ENCODE measurements at regions not wholly inside any gene's neighbourhood (a gene's known extent, or its start where the extent isn't known, plus 50 kb on each side); places are given as distances from the start of the nearest gene placed in this dataset.

GRCh38 chr6:143621876-143622605 lies 55.7 kb upstream of the PHACTR2 start:
- DNase-seq = no peak

GRCh38 chr6:143621159-143621873 lies 56.4 kb upstream of the PHACTR2 start:
- no peak for DNase-seq

GRCh38 chr6:143620447-143620846 lies 57.3 kb upstream of the PHACTR2 start:
- DNase-seq = no peak

DNA sequence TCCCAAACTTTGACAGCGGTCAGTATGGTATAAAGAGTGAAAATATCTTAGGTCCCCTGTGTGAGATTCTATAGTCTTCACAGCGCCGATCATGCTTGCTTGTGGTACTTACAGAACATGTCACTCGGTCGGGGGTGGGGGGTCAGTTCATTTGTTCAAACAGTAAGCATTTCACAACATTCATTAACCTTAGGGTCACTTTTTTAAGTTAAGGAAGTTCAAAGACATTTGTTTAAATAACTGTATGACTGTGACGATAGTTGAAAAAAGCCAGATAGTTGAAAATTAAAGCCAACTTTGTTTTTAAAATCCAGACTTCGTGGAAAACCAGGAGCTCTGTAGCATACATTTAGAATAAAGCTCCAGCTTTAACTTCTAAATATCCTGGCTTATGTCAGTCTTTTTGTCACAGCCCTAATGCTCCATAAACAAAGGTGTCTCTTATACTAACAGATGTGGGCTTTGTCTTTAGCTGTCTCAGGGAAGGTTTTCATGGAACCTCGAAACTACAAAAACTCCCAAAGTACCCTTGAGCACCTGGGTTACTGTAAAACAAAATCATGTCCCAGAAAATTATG lies 57.9 kb upstream of the PHACTR2 start:
- DNase-seq = no peak

DNA sequence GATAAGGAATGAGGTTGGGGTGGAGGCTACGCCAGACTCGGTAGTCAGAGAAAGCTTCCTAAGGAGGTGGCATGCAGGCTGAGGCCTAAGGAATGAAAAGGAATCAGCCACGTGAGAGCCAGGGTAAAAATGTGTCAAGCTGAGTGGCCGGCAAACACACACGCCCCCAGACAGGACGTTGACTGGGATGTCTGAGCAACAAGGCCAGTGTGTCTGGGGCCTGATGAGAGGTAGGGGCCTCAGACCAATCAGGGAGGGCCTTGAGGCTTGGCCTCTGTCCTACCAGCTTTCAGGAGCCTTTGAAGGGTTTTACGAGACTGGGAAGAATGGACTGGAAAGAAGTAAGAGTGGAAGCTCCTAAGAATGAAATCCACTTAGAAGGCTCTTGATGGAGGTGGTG lies 61.0 kb upstream of the PHACTR2 start:
- no peak for DNase-seq

DNA sequence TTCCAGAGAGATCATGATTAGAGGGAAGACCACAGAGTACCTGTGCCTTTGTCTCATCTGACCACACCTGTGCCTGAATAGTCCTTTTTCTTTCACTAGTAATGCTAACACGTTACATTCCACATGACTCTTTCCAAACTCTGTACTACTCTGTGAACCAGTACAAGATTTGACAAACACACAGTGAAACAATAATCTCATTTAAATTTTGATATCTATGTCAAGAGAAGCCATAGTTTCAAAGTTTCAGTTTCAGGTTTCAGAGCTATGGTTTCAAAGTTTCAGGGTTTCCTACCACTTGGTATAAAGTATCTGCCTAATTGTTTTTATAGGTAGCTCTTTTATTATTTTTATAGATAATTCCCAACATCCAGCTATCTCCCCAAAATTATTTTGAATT lies 62.0 kb upstream of the PHACTR2 start:
- no peak for DNase-seq

DNA sequence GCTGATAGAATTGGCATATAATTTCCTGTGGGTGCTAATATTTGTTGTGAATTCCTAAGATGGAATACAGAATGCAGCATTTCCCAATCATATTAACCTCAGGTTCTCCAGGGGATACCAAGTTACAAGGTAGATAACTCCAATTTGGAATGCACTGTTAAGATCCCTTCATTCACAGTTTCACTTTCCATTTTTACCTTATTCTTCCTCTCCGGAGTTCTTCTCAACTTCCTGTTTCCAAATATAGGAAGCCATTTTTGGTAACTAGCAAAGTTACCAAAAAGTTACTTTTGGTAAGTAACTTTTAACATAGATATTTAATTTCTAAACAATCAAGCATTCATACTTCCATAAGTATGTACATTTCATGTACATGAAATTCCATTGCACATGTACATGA lies 63.5 kb upstream of the PHACTR2 start:
- DNase-seq = no peak

GRCh38 chr6:143613749-143614148 lies 64.0 kb upstream of the PHACTR2 start:
- DNase-seq = no peak

DNA sequence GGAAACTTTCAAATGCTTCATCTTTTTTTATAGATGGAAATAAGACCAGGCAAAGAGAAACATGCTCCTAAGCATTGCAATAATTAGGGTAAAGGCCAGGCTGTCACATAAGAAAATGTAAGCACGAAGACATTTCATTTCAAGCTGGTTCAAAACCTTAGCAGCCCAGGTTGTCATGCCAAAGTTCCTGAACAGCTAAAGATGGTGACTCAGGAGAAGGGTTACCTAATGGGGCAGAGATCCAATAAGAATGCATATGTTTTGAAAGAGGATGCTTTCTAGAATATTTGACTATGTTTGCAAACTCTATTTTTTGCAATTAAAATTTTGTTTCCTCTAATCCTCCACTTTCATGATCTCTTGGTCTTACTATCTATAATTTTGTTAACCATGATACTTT lies 65.6 kb upstream of the PHACTR2 start:
- DNase-seq = no peak

DNA sequence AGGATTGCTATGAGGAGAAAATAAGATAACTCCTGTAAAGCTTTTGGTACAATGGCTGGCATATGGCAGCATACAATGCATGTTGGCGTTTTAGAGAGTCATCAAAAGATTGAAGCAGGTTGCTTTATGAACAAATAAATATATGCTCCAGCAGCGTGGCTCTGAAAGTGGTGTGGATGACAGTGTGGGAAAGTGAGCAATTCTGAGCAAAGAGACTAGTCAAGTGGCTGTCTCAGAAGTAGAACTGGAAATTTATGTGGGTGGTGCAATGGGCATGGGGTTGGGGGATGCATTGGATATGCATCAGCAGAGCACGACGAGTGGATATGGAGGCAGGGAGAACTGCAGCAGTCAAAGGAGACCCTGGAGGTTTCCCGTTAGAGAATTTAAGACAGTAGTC lies 66.2 kb upstream of the PHACTR2 start:
- DNase-seq = no peak

DNA sequence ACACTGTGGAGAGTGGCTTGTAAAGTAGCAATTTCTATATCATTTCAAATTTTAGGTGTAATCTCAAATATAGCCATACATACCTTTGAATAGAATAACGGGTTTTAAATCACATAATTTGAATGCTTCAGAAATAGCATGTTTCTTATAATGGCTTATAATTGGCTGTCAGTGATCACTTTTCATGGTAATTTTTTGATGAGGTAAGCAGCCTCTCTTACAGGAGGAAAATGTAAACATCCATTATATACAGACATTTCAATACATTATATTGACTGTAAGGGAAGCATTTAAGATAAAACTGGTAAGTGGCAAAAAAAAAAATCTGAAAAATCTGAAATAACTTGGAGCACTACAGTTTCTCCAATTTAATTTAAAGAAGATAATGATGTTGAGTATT lies 67.8 kb upstream of the PHACTR2 start:
- no peak for DNase-seq

- DNase-seq = no peak
Observed at GRCh38 chr6:143609501-143609900, 68.3 kb upstream of the PHACTR2 start.

- DNase-seq = no peak
Observed at GRCh38 chr6:143608906-143609305, 68.9 kb upstream of the PHACTR2 start.

- DNase-seq = no peak
Observed at GRCh38 chr6:143607974-143608373, 69.8 kb upstream of the PHACTR2 start.

- no peak for DNase-seq
Observed at GRCh38 chr6:143607168-143607567, 70.6 kb upstream of the PHACTR2 start.

DNA sequence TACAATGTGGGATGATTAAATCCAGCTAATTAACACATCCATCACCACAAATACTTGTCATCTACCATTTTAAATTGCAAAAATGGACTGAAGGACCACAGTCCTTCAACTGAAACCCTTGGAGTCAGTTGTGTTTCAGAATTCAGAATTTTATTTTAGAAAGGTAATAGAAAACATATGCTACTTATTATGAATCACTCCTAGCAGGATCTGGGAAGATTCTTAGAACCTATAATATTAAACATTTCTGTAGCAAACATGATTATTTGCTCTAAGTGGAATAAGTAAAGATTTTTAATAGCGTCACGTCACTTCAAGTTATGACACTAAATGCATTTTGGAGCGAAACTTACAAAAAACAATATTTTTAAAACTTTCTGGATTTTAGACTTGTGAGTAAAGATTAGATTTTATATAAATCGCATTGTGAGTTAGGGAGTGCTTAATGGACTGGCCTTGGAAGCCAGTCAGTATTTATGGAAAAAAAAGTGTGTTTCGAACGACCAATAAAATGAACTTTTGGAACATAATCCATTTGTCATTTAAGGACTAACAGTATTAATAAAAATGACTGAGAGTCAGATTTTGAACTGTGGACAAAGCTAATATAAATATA lies 71.8 kb upstream of the PHACTR2 start:
- DNase-seq = no peak

- no peak for DNase-seq
Observed at GRCh38 chr6:143603455-143603854, 74.3 kb upstream of the PHACTR2 start.

DNA sequence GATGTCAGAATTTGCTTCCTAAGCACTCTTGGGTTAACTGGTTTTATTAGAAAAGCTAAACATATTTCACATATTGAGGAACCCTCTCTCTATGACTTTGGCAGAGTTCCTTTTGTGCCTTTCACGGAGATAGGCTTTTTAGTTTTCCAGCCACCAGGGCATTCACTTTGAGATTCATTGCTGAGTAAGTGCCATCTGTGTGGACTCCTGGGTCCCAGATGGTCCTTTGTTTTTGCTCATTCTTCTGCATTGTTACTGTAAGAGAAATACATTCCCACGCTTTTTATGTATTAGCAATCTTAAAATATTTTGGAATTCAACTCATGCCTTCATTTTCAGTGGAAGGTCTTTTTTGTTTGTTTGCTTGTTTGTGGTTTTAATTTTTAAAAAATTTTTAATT lies 76.3 kb upstream of the PHACTR2 start:
- no peak for DNase-seq

DNA sequence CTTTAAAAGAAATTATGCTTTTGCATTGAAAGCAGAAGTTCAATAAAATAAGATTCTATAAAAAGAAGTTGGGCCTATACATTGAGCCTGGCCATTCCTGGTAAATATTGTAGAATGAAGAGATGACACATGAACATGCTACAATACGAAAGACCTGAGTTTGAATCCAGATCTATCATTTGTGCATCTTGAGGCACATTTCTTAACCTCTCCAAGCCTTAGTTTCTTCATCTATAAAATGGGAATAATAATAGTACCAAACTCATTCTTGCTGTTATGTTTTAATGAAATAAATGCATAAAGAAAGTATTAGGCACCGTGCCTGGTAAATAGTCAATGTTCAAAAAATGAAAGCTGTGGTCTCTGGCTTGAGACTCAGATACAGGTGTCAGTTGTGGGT lies 76.9 kb upstream of the PHACTR2 start:
- DNase-seq = no peak

- no peak for DNase-seq
Observed at GRCh38 chr6:143598466-143599080, 79.2 kb upstream of the PHACTR2 start.

DNA sequence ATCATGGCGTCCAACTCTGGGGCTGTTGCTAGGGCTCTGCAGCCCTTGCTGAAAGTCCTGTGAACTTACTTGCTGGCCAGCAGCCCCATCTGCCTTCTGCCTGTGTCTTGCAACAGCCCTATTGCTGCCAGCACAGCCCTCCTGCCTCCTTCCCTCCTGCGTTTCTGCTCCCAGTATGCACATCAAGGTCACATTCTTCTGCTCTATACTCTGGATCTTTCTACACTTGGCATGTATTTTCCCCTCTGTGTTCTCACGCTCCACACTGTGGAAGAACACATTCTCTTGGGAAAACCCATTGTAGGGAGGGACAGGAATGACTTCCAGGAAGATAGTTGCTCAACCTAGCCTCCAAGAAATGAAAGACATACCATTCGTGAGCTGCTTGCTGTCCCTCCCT lies 80.9 kb upstream of the PHACTR2 start:
- DNase-seq = no peak

DNA sequence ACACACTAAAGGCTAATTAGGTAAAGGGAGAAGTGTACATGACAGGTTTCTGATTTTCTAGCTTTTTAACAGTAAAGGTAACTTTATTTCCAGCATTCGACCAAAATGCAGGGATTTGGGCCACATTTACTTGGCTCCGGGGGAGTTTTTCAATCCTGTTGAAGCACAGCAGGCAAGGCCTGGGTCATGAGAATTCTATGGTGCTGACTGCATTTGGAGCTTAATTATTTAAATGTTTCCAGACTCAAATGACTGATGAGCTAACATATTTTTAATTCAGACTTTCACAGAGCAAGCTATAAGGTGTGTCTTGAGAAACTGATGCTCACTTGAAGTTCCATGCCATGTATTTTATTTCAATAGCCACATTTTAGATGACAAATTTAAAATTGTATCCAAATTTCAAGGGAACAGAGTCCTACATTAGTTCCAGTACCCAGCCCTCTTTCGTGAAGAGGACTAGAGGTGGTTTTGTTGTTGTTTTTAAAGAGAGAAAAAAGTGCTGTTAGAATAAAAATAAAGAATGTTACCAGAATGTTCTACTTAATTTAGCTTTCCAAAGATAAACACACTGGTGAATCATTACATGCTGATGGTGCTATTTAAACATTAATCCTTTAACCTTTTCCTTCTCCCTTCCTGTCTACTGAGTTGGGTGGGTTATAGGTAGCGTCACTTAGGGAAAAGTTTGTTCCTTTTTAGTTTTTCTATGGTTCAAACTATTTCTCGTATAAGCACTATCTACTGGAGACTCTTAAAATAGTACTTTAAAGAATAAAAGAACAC lies 82.3 kb upstream of the PHACTR2 start:
- DNase-seq = no peak
